ENCODE measurements at regions not wholly inside any gene's neighbourhood (a gene's known extent, or its start where the extent isn't known, plus 50 kb on each side); places are given as distances from the start of the nearest gene placed in this dataset.

- no peaks in the 10 kb centered on the region for H3K4me1 ChIP-seq
- TF ChIP-seq, protein P1, sequence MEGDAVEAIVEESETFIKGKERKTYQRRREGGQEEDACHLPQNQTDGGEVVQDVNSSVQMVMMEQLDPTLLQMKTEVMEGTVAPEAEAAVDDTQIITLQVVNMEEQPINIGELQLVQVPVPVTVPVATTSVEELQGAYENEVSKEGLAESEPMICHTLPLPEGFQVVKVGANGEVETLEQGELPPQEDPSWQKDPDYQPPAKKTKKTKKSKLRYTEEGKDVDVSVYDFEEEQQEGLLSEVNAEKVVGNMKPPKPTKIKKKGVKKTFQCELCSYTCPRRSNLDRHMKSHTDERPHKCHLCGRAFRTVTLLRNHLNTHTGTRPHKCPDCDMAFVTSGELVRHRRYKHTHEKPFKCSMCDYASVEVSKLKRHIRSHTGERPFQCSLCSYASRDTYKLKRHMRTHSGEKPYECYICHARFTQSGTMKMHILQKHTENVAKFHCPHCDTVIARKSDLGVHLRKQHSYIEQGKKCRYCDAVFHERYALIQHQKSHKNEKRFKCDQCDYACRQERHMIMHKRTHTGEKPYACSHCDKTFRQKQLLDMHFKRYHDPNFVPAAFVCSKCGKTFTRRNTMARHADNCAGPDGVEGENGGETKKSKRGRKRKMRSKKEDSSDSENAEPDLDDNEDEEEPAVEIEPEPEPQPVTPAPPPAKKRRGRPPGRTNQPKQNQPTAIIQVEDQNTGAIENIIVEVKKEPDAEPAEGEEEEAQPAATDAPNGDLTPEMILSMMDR (IDR thresholded peaks at IDR 0.05; ENCODE audit: insufficient read depth in 1 of 2, low read depth in 1 of 2, low read length in 1 of 2, severe bottlenecking in 1 of 2, unreplicated experiment in 1 of 2), result no peak
- Mint-ChIP-seq H3K27ac (ENCODE audit: unreplicated experiment) (no peak overlapping the region), H3K27me3 (ENCODE audit: insufficient read depth, unreplicated experiment) (peaks cover 14% of the 10 kb centered on the region), H3K36me3 (ENCODE audit: insufficient read depth, unreplicated experiment) (no peaks in the 10 kb centered on the region), H3K4me1 (ENCODE audit: low read depth, unreplicated experiment) (no peaks in the 10 kb centered on the region), H3K4me3 (ENCODE audit: unreplicated experiment) (no peak overlapping the region), H3K9me3 (ENCODE audit: unreplicated experiment) (no peaks in the 10 kb centered on the region)
- no peaks in the 10 kb centered on the region for H3K36me3 ChIP-seq (ENCODE audit: control insufficient read depth, insufficient read depth, low read length)
- CTCF ChIA-PET, result no interaction called here
- H3K27me3 ChIP-seq (replicated peaks; ENCODE audit: control insufficient read depth, insufficient read depth, low read length), result no peaks in the 10 kb centered on the region
- no peak for DNase-seq
- H3K4me3 ChIP-seq (ENCODE audit: low read depth, low read length), result no peak overlapping the region
- no peaks in the 10 kb centered on the region for H3K9me3 ChIP-seq
- intact Hi-C loops (cut with micrococcal nuclease; ENCODE audit: unreplicated experiment), result no loop called here
- no TSS peak for BruUV-seq (replicated peaks)
- POLR2A ChIA-PET, result no interaction called here
Measured at GRCh38 chr3:193132964-193133363, 108.1 kb upstream of the PLAAT1 start.

DNA sequence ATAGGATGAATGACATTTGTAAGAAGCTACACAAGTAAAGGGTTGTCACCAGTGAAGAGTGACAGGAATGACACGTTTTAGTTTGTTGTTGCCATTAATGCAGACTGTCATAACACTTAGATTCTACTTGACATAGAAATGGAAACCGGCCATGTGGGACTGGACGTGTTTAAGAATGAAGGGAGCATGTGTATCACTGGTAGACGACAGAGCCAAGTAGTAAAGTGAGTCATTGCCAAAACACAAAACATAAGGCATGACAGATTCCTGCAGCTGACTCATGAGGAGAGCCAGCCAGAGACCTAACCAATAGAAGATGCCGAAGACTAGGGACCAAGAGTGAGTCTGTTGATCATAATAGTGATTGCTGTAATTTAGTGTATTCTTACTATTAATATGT lies 106.2 kb upstream of the PLAAT1 start:
- peaks cover 12% of the 10 kb centered on the region for H3K9me3 Mint-ChIP-seq (ENCODE audit: unreplicated experiment)
- no peaks in the 10 kb centered on the region for H3K36me3 Mint-ChIP-seq (ENCODE audit: insufficient read depth, unreplicated experiment)
- H3K27ac Mint-ChIP-seq (ENCODE audit: unreplicated experiment), result no peak overlapping the region
- ChIA-PET POLR2A (no interaction called here), CTCF (no interaction called here)
- no peaks in the 10 kb centered on the region for H3K4me1 Mint-ChIP-seq (ENCODE audit: low read depth, unreplicated experiment)
- Histone ChIP-seq H3K4me3 (ENCODE audit: low read depth, low read length) (no peak overlapping the region), H3K4me1 (no peaks in the 10 kb centered on the region), H3K27me3 (replicated peaks; ENCODE audit: control insufficient read depth, insufficient read depth, low read length) (no peaks in the 10 kb centered on the region), H3K9me3 (no peaks in the 10 kb centered on the region), H3K36me3 (ENCODE audit: control insufficient read depth, insufficient read depth, low read length) (no peaks in the 10 kb centered on the region)
- BruUV-seq (replicated peaks), result no TSS peak
- no peak overlapping the region for H3K4me3 Mint-ChIP-seq (ENCODE audit: unreplicated experiment)
- TF ChIP-seq, protein P1 (IDR thresholded peaks at IDR 0.05; ENCODE audit: insufficient read depth in 1 of 2, low read depth in 1 of 2, low read length in 1 of 2, severe bottlenecking in 1 of 2, unreplicated experiment in 1 of 2), result no peak
- H3K27me3 Mint-ChIP-seq (ENCODE audit: insufficient read depth, unreplicated experiment), result peaks cover 16% of the 10 kb centered on the region
- DNase-seq, result no peak
- intact Hi-C loops (cut with micrococcal nuclease; ENCODE audit: unreplicated experiment), result no loop called here

- no peaks in the 10 kb centered on the region for H3K9me3 ChIP-seq
- intact Hi-C loops (cut with micrococcal nuclease; ENCODE audit: unreplicated experiment), result no loop called here
- H3K36me3 ChIP-seq (ENCODE audit: control insufficient read depth, insufficient read depth, low read length), result no peaks in the 10 kb centered on the region
- TF ChIP-seq, protein P1 (IDR thresholded peaks at IDR 0.05; ENCODE audit: insufficient read depth in 1 of 2, low read depth in 1 of 2, low read length in 1 of 2, severe bottlenecking in 1 of 2, unreplicated experiment in 1 of 2), result no peak
- H3K27me3 ChIP-seq (replicated peaks; ENCODE audit: control insufficient read depth, insufficient read depth, low read length), result no peaks in the 10 kb centered on the region
- no peaks in the 10 kb centered on the region for H3K4me1 ChIP-seq
- no peak for DNase-seq
- H3K27me3 Mint-ChIP-seq (ENCODE audit: insufficient read depth, unreplicated experiment), result peaks cover 12% of the 10 kb centered on the region
- no peak overlapping the region for H3K4me3 ChIP-seq (ENCODE audit: low read depth, low read length)
- no TSS peak for BruUV-seq (replicated peaks)
- no peaks in the 10 kb centered on the region for H3K36me3 Mint-ChIP-seq (ENCODE audit: insufficient read depth, unreplicated experiment)
- ChIA-PET CTCF (no interaction called here), POLR2A (no interaction called here)
- no peaks in the 10 kb centered on the region for H3K4me1 Mint-ChIP-seq (ENCODE audit: low read depth, unreplicated experiment)
- H3K4me3 Mint-ChIP-seq (ENCODE audit: unreplicated experiment), result no peak overlapping the region
- peaks cover 12% of the 10 kb centered on the region for H3K9me3 Mint-ChIP-seq (ENCODE audit: unreplicated experiment)
- no peak overlapping the region for H3K27ac Mint-ChIP-seq (ENCODE audit: unreplicated experiment)
Measured at GRCh38 chr3:193140381-193140780, 100.6 kb upstream of the PLAAT1 start.

Data from Caco-2 (cell line).